M059J (cell line): ENCODE measurements at regions not wholly inside any gene's neighbourhood (a gene's known extent, or its start where the extent isn't known, plus 50 kb on each side); places are given as distances from the start of the nearest gene placed in this dataset.

Experiments
- DNase-seq: peaks from one replicate; pipeline ENCODE4 v3.0.0-alpha.2; 2012; ENCODE audit warnings: low read depth

GRCh38 chr10:61841338-61841875 lies 60.1 kb upstream of the ARID5B start:
- no peak for DNase-seq

GRCh38 chr10:61842755-61843497 lies 58.6 kb upstream of the ARID5B start:
- DNase-seq = peak; percentile 80

GRCh38 chr10:61844116-61844822 lies 57.2 kb upstream of the ARID5B start:
- DNase-seq = no peak

GRCh38 chr10:61845196-61845949 lies 56.1 kb upstream of the ARID5B start:
- no peak for DNase-seq

GRCh38 chr10:61845950-61846268 lies 55.6 kb upstream of the ARID5B start:
- no peak for DNase-seq

- DNase-seq = no peak
Measured at GRCh38 chr10:61846370-61847031, 55.0 kb upstream of the ARID5B start.

GRCh38 chr10:61847087-61847486 lies 54.4 kb upstream of the ARID5B start:
- no peak for DNase-seq

GRCh38 chr10:61847640-61848039 lies 53.9 kb upstream of the ARID5B start:
- DNase-seq = peak; percentile 40

- no peak for DNase-seq
Measured at GRCh38 chr10:61850376-61850775, 51.1 kb upstream of the ARID5B start.
